ENCODE measurements at regions not wholly inside any gene's neighbourhood (a gene's known extent, or its start where the extent isn't known, plus 50 kb on each side); places are given as distances from the start of the nearest gene placed in this dataset.

GRCh38 chr4:31787701-31788100, 1067.5 kb downstream of the PCDH7 start:
- TF ChIP-seq POLR2AphosphoS5 (IDR thresholded peaks at IDR 0.05; ENCODE audit: low read depth, low read length), result no peak
- TF ChIP-seq POLR2A (IDR thresholded peaks at IDR 0.05; ENCODE audit: low read depth, low read length), result no peak
- TF ChIP-seq TAF1 (IDR thresholded peaks at IDR 0.05; ENCODE audit: borderline replicate concordance, low read depth, low read length), result no peak
